ENCODE measurements at regions not wholly inside any gene's neighbourhood (a gene's known extent, or its start where the extent isn't known, plus 50 kb on each side); places are given as distances from the start of the nearest gene placed in this dataset.
"Not testable (repeated sequence)": the region's sequence is repeated elsewhere in the genome, so short reads cannot be mapped to it uniquely, and the experiment has no call there.

GRCh38 chr2:215653344-215654030 lies 217.6 kb upstream of the FN1 start:
- DNase-seq = peak; percentile 22

- DNase-seq = peak; percentile 61
Observed at GRCh38 chr2:215652388-215652787, 216.5 kb upstream of the FN1 start.

DNA sequence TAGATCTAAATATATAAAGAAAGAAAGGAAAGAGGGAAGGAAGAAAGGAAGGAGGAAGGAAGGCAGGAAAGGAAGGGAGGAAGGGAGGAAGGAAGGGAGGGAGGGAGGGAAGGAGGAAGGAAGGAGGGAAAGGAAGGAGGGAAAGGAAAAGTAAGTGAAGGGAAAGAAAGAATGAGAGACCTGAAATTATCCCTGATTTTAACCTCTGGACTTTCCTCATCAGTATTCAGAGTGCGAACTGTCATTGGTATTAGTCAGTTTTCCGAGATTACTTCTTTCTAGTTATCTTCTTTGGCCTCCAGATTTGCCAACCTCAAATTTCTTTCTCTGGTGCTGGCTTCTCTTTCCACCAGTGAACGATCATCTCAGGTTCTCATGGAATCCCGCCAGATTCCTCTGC lies 215.5 kb upstream of the FN1 start:
- DNase-seq = no peak

- DNase-seq = no peak
Observed at GRCh38 chr2:215644233-215644897, 208.5 kb upstream of the FN1 start.

GRCh38 chr2:215638687-215639086 lies 202.8 kb upstream of the FN1 start:
- DNase-seq = no peak

DNA sequence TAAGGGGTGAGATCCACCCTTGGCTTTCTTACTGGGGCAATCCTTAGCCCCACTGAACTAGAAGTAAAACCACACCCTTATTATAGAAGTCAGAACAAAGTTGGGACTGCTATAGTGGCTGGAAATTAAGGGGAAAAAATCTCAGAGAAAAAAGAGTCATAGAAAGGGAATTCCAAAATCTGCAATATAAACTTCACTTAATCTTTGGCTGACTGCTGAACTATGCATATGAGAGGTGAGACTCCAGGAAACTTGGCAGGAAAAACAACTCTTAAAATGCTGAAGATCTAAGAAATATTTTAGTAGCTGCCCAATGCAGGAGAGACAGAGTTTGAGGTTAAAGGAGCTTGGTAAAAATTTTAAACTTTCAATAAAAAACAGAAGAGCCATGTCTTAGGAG lies 201.8 kb upstream of the FN1 start:
- peak; percentile 43 for DNase-seq

DNA sequence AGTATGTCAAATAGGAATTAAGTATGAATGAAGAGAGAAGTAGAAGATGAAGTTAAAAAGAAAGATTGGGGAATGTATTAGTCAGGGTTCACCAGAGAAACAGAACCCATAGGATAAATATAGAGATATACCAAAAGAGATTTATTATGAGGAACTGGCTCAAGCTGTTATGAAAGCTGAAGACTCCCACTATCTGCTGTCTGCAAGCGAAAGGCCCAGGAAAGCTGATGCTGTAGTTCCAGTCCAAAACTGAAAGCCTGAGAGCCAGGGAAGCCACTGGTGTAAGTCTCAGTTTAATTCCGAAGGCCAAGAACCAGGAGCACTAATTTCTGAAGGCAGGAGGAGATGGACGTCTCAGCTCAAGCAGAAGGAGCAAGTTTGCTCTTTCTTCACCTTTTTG lies 200.9 kb upstream of the FN1 start:
- DNase-seq = no peak

DNA sequence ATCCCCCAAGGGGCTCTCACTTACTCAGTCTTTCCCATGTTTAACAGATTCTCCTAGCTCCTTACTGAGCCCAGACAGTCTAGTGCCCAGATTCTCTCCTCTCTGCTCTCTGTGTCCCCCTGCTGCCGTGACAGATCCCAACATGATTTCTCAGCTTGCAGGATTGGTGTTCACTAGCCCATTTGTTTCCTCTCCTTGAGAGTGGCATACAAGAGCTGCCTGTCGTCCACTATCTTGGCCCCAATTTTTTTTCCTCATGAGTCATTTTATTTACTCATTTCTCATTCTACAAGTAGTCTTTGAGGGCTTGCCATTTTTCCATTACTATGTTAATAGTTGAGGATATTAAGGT lies 199.9 kb upstream of the FN1 start:
- peak; percentile 57 for DNase-seq

DNA sequence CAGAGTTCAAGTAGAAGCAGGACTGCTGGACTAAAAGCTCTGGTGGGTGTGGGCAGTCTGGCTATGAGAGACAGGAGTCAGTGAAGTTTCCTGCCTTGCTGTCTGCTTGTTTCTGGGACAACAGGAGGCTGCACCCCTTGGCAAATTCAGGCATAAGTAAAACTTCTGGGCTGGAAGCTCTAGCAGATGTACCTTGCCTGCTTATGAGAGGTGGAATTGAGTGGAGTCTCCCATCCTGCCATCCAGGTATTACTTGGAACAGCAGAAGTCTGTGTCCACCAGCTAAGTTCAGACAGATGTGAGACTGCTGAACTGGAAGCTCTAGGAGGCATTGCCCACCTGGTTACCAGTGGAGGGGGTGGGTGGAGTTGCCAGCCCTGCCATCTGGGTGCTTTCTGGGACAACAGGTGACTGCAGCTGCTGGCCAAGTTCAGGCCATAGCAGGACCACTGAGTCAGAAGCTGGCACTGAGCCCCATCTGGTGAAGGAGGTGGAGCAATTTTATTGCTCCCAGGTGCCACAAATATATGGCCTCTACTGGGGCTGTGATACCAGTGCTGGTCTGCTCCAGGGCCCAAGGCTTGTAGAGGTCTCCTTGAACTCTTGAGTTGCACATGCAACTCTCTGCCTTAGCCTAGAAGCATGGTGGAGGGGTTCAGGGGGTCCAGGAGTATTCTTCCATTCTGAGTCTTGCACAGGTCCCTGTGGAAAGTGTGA lies 199.4 kb upstream of the FN1 start:
- DNase-seq = no peak

DNA sequence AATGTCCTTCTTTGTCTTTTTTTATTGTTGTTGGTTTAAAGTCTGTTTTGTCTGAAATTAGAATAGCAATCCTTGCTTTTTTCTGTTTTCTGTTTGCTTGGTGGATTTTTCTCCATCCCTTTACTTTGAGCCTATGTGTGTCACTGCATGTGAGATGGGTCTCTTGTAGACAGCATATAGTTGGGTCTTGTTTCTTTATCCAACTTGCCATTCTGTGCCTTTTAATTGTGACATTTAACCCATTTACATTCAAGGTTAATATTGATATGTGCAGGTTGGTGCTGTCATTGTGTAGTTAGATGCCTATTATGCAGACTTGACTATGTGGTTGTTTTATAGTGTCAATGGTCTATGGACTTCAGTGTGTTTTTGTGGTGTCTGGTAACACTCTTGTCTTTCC lies 197.5 kb upstream of the FN1 start:
- no peak for DNase-seq

DNA sequence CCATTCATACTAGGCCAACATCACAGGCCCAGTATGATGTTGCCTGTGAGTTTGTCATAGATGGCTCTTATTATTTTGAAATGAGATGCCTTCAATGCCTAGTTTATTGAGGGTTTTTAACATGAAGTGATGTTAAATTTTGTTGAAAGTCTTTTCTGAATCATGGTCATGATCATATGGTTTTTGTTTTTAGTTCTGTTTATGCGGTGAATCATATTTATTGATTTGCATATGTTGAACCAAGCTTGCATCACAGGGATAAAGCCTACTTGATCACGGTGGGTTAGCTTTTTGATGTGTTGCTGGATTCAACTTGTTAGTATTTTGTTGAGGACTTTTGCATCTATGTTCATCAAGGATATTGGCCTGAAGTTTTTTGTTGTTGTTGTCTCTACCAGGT lies 195.8 kb upstream of the FN1 start:
- DNase-seq = no peak

DNA sequence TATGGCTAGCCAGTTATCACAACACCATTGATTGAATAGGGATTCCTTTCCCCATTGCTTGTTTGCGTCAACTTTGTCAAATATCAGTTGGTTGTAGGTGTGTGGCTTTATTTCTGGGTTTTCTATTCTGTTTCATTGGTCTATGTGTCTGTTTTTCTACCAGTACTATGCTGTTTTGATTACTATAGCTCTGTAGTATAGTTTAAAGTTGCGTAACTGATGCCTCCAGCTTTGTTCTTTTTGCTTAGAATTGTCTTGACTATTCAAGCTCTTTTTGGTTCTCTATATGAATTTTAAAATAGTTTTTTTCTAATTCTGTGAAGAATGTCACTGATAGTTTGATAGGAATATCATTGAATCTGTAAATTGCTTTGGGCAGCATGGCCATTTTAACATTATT lies 194.9 kb upstream of the FN1 start:
- DNase-seq = not testable (repeated sequence)

- DNase-seq = no peak
Observed at GRCh38 chr2:215627771-215628170, 191.9 kb upstream of the FN1 start.

DNA sequence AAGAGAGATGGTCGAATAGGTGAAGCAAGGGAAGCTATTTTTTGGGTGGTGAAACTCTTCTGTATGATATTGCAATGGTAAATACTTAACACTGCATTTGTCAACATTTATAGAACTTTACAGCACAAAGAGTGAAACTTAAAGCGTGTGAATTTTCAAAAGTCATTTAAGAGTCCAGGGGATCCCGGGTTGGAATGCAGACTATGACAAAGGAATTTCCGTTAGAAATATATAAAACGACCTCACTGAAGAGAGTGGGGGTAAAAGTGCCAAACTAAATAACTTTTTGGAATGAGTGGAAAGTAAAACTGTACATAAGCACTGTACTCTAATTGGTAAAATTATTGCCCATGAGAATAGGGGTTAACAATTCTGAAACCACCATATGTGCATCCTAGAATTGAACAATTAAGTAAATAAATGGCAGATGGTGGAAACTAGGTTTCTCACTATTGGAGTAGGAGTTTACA lies 191.0 kb upstream of the FN1 start:
- peak; percentile 94 for DNase-seq

DNA sequence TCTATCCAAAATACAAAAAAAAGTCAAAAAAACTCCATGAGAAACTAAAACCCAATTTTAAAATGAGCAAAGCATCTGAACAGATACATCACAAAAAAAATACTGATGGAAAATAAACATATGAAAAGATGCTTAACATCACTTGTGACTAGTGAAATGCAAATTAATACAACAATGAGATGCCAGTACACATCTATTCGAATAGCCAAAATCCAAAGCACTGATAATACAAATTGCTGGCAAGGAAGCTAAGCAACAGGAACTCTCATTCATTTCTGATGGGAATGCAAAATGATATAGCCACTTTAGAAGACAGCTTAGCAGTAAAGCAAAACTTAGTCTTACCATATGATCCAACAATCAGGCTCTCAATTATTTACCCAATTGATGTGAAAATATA lies 190.2 kb upstream of the FN1 start:
- DNase-seq = no peak

GRCh38 chr2:215625207-215625606 lies 189.3 kb upstream of the FN1 start:
- no peak for DNase-seq

DNA sequence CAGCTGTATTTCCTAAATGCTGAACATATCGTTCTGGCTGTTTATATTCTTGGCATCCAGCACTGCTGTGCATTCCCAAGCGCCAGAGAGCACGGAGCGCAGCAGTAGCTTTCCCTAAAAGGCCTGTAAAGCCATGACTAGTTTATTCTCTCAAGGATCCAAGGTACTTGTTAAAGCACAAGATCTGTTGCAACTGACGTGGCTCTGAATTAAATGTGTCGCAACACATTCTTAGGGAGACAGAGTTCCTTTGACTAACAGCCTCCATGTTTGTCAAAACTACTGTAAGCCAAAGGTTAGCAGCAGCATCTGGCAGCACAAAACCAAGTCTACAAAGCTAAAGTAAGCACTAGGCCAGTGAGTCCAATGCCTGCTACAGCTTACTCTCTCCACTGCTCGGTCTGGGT lies 188.6 kb upstream of the FN1 start:
- peak; percentile 95 for DNase-seq

GRCh38 chr2:215622837-215623236 lies 187.0 kb upstream of the FN1 start:
- DNase-seq = no peak

GRCh38 chr2:215621381-215621780 lies 185.5 kb upstream of the FN1 start:
- peak; percentile 41 for DNase-seq

DNA sequence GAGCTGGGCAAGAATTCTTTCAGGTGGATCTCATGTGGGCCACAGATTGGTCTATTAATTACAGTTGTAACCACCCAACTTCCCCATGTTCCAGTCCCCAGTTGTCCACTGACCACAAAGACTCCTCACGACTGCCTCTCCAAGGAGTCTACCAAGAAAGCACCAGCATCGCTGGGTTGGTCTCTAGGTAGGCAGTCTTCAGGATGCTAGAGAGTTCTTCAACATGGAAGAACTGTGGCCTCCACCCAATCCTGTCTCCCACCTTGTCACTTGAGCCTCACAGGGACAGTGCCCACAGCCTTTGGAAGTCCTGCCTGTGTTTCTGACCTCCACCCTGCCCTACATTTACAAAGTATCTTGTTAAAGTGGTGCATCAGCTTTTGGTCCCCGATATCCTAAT lies 184.7 kb upstream of the FN1 start:
- DNase-seq = no peak

DNA sequence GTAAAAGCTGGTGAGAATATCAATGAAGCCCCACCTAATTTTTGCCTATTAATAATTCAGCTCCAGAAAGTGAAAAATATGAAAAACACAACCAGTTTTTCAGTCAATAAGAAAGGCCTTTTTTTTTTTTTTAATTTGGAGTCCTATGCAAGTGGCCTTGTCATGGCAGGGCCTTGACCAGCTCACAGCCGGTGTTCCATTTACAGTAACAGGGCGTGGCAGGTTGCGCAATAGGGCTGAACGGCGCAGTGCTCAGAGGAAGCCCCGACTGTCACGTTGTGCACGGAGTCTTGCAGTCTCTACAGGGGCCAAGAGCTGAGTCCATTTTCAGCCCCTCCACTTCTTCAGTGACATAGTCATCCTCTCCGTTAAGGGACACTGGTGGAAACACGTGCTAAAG lies 184.1 kb upstream of the FN1 start:
- DNase-seq = no peak

DNA sequence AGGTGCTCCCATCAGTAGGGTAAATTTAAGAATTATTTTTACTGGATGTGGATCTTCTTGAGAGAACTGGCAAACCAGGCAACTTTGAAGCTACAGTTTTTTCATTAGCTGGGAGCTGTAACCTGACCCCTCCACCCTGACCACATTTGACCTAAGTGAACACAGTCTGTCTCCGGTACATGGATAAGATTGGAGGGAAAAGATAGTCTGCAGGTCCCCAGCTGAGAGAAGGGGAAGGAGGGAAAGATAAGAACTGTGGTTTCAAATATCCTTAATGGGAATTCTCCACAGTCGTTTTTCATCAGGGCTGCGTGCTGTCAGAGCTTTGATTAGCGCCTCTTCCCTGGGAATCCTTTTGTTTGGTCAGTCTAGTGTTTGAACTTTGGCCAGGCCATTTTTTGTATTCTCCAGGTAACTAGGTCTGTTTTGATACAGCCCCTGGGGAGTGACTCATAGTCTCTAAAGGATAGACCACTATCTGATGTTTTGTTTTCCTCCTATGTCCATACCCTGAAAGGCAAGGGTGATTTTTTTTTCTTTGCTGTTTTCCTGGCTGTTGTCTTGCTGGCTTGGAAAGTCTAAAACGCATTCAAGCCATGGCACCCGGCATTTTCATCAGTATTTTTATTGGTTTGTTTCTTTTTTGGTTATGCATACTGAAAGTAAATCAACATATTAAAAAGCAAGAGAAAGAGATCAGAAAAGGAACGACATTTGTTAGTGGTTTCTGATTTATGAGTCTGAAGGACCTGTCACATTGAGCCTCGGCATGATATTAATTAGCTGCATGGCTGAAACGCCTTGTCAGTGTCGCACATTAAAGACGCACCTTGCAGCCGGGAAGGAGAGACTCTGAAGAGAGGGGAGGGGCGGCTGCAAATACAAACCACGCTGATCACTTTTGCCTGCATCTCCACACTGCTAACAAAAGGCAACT lies 183.4 kb upstream of the FN1 start:
- peak; percentile 70 for DNase-seq

GRCh38 chr2:215618145-215618544 lies 182.3 kb upstream of the FN1 start:
- no peak for DNase-seq

Measured in fibroblast of skin of scalp (primary cell).